Ovary (tissue), 3 donors: ENCODE measurements at regions not wholly inside any gene's neighbourhood (a gene's known extent, or its start where the extent isn't known, plus 50 kb on each side); places are given as distances from the start of the nearest gene placed in this dataset.

Experiments used
- EP300 ChIP-seq: sonication (generic); formaldehyde crosslinking; IDR thresholded peaks from one replicate; pipeline ENCODE4 v1.6.1; 2017; ENCODE audit warnings: antibody characterized with exemption
- POLR2A ChIP-seq: fragments of 450-650 bp; IDR thresholded peaks from one replicate; pipeline ENCODE4 v1.6.1; 2017; ENCODE audit warnings: antibody characterized with exemption, mild to moderate bottlenecking, moderate library complexity
- TF ChIP-seq, protein P1 (sequence below), 3 donors: fragments of 450-650 bp in 2 of 3; fragments of 200-600 bp in 1 of 3; IDR thresholded peaks; one replicate each; pipeline versions ENCODE4 v1.5.1 to v1.8.0; 2016 to 2022; ENCODE audit warnings: antibody characterized with exemption in 3 of 3, mild to moderate bottlenecking in 1 of 3
- donor health status: DM: no; HTN: no; CAD: no.

GRCh38 chr4:152081024-152081423 is 320.2 kb upstream of the GATB start:
- TF ChIP-seq, protein P1, sequence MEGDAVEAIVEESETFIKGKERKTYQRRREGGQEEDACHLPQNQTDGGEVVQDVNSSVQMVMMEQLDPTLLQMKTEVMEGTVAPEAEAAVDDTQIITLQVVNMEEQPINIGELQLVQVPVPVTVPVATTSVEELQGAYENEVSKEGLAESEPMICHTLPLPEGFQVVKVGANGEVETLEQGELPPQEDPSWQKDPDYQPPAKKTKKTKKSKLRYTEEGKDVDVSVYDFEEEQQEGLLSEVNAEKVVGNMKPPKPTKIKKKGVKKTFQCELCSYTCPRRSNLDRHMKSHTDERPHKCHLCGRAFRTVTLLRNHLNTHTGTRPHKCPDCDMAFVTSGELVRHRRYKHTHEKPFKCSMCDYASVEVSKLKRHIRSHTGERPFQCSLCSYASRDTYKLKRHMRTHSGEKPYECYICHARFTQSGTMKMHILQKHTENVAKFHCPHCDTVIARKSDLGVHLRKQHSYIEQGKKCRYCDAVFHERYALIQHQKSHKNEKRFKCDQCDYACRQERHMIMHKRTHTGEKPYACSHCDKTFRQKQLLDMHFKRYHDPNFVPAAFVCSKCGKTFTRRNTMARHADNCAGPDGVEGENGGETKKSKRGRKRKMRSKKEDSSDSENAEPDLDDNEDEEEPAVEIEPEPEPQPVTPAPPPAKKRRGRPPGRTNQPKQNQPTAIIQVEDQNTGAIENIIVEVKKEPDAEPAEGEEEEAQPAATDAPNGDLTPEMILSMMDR (IDR thresholded peaks at IDR 0.05) = no peak
- TF ChIP-seq POLR2A (no peak), EP300 (no peak)
